ENCODE measurements at regions not wholly inside any gene's neighbourhood (a gene's known extent, or its start where the extent isn't known, plus 50 kb on each side); places are given as distances from the start of the nearest gene placed in this dataset.
A peak's percentile ranks its signal among the peaks of the same experiment; 100 is the strongest.

- DNase-seq = peak; percentile 62
Observed at GRCh38 chr9:103649086-103649485, 445.0 kb upstream of the SMC2 start.

DNA sequence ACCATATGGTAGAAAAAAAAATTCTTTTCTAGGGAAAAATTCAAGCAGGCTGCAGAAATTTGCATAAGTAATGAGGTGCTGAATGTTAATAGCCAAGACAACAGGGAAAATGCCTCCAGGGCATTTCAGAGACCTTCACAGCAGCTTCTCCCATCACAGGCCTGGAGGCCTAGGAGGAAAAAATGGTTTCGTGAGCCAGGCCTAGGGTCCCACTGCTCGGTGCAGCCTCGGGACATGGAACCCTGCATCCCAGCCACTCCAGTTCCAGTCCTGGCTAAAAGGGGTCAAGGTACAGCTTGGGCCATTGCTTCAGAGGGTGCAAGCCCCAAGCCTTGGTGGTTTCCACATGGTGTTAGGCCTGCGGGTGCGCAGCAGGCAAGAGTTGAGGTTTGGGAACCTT is 436.0 kb upstream of the SMC2 start:
- no peak for DNase-seq

DNA sequence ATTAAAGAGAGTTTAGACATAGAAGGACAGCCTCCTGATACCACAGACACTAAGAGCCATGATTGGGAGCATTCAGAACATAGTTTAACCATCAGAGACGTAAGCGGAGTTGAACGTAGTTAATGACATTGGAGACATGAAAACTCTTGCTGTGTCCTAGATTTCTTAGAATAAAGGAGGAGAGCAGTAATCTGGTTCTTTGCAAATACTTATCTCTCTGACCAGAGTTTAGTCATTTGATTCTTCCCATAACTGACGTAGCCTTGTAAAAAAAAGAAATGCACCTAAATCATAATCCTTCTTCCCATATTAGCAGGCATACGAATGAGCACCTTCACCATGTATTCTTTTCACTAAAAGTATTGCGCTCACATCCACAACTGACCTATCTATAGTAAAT is 433.3 kb upstream of the SMC2 start:
- no peak for DNase-seq

- DNase-seq = no peak
Observed at GRCh38 chr9:103661663-103662062, 432.4 kb upstream of the SMC2 start.

- no peak for DNase-seq
Observed at GRCh38 chr9:103669296-103669695, 424.8 kb upstream of the SMC2 start.

DNA sequence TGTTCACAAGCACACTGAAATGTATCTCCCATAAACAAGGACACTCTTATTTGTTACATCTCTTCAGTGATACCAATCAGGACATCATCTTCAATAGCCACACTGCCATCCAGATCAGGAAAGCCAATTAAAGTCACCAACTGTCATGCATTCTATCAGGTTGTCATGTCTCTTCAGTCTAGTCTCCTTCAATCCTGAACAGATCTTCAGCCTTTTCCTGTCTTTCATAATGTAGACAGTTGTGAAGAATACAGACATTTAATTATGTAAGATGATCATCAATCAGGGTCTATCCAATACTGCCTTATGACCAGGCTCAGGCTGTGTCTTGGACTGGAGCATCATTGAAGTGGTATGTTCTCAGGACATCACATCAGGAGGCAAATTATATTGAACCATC is 419.8 kb upstream of the SMC2 start:
- no peak for DNase-seq

GRCh38 chr9:103680581-103680980 is 413.5 kb upstream of the SMC2 start:
- DNase-seq = no peak

GRCh38 chr9:103681435-103681834 is 412.7 kb upstream of the SMC2 start:
- no peak for DNase-seq

DNA sequence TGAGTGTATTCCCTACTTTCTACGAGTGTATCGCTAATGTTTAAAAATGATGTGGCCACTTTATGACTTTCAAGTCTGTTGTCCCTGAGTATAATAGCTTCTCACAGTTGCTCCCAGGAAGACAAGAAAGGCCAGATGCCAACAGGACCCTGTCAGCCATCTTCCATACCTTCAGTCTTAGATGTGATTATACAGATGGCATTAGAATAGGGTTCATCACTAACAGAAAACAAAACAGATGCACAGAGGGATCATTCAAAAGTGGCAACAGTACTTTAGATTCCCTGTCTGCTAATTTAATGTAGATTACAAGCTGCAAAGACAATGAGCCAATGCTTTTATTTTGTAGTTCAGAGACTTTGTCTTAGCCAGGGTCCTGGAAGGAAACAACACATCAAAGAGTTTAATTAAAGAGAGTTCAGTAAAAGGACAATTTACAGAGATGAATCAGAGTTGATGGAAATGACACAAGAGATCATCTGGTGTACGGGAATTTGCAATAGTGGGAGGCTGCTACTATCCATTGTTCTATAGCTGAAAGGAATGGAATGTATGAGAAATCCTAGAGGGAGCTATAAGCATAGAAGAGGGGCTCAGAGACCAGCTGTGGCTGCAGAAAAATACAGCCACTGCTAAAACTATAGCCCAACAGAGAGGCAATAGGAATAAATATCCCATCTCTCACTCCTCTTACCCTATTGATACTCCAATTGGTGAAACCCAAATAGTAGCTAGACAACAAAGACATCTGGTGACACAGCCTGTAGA is 393.7 kb upstream of the SMC2 start:
- no peak for DNase-seq

DNA sequence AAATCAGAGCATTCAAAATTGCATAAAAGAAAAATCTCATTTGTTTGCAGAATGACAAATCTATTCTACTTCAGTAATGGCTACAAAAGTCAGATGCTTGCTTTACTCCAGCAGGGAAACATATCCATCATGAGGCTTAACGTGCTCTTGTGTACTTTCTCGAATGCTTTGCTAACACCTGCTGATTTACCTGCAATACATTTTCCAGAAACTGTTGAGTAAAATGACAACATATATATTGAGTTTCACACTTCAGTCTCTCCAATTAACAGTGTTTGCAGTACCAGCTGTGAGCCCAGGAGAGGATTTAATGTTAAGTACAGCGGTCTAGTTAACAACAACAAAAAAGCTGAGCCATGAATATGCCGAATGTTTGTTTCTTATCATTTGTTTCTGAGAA is 391.5 kb upstream of the SMC2 start:
- peak; percentile 70 for DNase-seq

DNA sequence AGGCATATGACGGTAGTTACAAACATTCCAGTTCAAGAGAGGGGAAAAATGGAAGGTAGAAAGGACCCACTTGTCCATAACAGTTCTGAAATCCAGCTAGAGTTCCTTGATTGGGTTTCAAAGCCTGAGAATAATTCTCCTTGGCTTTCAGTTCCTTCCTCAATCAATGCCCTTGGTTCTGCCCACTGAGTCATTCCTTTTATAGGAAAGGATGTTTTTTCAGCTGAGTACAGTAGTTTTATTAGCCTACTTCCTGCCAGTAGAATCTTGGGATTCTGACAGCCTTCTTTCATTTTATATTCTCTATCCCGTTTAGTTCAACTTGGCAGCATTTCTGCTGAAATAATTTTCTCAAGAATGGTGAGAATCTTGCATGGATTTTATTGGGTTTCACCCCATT is 386.9 kb upstream of the SMC2 start:
- no peak for DNase-seq

GRCh38 chr9:103709366-103709765 is 384.7 kb upstream of the SMC2 start:
- DNase-seq = no peak

DNA sequence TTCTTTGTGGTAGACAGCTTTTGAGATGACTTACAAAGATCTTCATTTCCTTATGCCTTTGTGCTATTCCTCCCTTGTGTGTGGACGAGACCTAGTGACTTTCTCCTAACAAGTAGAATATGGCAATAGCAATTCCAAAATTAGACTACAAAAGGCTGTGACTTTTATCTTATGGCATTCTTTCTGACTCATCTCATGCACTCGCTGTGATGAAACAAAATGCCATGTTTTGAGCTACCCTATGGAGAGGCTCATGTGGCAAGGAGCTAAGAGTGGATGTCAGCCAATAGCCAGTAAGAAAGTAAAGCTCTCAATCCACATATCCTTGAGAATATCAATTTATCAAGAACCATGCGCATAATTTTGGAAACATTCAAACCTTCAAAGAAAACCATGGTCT is 380.5 kb upstream of the SMC2 start:
- DNase-seq = no peak

- DNase-seq = no peak
Observed at GRCh38 chr9:103714992-103715391, 379.1 kb upstream of the SMC2 start.

DNA sequence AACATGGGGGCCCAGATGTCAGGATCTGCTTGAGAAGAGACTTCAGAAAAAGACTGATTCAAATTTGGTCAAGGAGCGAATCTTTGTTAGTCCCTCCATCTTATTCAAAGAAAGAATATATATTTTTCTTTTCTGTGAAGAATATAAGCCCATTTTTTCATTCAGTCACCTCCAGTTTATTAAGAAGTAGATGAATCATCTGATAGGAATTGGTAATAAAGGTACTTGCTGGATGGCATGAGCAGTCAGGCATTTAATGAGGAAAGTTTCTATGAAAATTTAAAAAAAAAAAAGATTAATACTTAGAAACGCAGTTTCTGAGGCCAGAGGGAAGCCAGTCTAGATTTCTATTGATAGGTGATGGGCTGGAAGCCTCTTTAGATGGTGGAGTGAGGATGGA is 373.1 kb upstream of the SMC2 start:
- no peak for DNase-seq

GRCh38 chr9:103730866-103731265 is 363.2 kb upstream of the SMC2 start:
- no peak for DNase-seq

DNA sequence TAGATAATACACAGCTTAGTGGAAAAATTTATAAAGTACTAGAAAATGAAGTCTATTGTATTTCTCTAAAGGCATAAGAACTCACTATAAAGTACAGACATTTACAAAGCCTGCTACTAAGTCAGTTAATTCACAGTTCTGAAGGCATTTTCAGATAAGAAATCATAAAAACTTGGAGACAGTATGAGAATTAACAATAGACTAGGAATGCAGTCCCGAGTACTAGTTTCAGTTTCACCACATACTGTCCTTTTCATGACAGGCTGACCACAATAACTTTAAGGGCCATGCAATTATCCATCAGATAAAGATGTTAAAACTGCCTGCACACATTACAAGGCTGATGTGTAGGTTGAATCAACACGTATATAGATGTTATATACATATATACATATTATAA is 362.6 kb upstream of the SMC2 start:
- DNase-seq = no peak

GRCh38 chr9:103734471-103734870 is 359.6 kb upstream of the SMC2 start:
- DNase-seq = no peak

GRCh38 chr9:103755441-103755840 is 338.7 kb upstream of the SMC2 start:
- DNase-seq = no peak

DNA sequence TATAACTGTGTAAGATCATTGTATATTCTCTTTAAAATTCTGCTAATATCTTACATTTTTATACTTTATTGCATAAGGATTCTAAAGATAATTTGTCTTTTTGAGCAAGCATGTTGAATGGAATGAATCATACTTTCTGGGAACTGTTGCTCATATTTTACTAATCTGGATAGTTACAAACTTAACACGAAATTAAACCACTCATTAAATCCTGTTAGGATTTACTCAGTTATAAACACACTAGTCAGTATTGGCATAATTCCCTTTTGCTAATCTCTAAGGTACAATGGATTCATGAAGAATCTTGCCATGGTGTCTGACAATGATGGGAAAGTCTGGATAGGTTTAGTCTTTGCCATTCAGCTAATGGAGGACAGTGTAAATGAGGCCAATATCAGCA is 338.1 kb upstream of the SMC2 start:
- DNase-seq = no peak

DNA sequence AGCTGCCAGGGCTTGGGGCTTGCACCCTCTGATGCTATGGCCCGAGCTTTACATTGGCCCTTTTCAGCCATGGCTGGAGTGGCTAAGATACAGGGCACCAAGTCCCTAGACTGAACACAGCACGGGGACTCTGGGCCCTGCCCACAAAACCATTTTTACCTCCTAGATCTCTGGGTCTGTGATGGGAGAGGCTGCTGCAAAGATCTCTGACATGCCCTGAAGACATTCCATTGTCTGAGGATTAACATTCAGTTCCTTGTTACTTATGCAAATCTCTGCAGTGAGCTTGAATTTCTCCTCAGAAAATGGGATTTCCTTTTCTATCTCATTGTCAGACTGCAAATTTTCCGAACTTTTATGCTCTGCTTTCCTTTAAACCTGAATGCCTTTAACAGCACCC is 337.0 kb upstream of the SMC2 start:
- no peak for DNase-seq

DNA sequence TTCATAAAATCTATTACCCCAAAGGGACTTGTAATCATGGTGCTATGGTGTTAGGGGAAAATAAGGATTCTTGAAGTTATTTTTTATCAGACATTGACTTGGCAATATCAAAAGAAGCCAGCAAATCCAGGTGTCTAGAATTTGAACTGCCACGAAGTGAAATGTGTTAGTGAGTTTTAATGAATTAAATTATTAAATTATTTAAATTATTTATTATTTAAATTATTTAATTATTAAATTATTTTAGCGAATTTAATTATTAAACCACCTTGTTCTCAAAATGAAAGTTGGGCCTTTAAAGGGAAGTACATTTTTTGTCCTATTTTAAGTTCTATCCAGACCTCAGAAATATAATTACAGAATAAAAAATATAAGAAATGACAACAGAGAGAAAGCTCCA is 332.6 kb upstream of the SMC2 start:
- no peak for DNase-seq

GRCh38 chr9:103789686-103790085 is 304.4 kb upstream of the SMC2 start:
- DNase-seq = no peak

GRCh38 chr9:103798620-103799019 is 295.5 kb upstream of the SMC2 start:
- DNase-seq = no peak

DNA sequence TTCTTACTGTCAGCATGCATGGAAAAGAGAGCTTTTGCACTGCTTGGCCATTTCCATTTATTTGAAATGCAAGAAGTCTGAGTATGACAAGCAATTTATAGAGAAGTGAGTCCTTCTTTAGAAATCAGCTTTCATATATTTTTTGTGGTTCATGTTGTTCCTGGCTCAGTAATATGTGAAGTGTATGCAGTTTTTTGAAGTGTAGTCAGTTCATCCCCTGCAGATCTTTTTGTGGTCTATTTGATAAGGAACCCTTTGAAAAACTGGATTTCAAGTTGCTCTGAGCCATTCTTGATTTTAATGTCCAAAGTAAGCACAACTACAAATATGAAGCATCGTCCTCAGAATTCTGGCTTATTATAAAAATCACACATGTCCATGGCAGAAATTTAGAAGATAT is 294.1 kb upstream of the SMC2 start:
- no peak for DNase-seq

GRCh38 chr9:103802068-103802467 is 292.0 kb upstream of the SMC2 start:
- no peak for DNase-seq
